CD4-positive, alpha-beta T cell (primary cell): ENCODE measurements at regions not wholly inside any gene's neighbourhood (a gene's known extent, or its start where the extent isn't known, plus 50 kb on each side); places are given as distances from the start of the nearest gene placed in this dataset.
"Not testable (repeated sequence)": the region's sequence is repeated elsewhere in the genome, so short reads cannot be mapped to it uniquely, and the experiment has no call there.

ENCODE experiments used
- ATAC-seq: fragments of 200-7000 bp; cut with Tn5 transposase; one replicate; pipeline ENCODE4 v1.10.0; 2022; ENCODE audit warnings: mild to moderate bottlenecking; ENCODE audit not compliant: poor library complexity
- CTCF ChIA-PET: fragments of 350-600 bp; sonication (Branson Sonifier 250); formaldehyde crosslinking; loops from one replicate; lab custom pipeline; 2021; ENCODE audit warnings: antibody characterized with exemption, inconsistent platforms; lab: Charles Lee
- POLR2A ChIA-PET: fragments of 350-600 bp; sonication (Branson Sonifier 250); formaldehyde crosslinking; loops from one replicate; lab custom pipeline; 2021; ENCODE audit warnings: antibody characterized with exemption, inconsistent platforms; lab: Charles Lee
- DNase-seq, 14 experiments: peaks; one replicate each; pipeline ENCODE4 v3.0.0-alpha.2; 2013 to 2020; ENCODE audit warnings: mixed read lengths in 2 of 14
- H3K27ac ChIP-seq, 2 donors: one replicate each; pipeline versions ENCODE4 v1.5.1 to v1.7.0; 2013; ENCODE audit warnings: low read length in 2 of 2, low read depth in 1 of 2, mild to moderate bottlenecking in 1 of 2
- H3K27me3 ChIP-seq, 2 experiments: 1 replicate in 1 of 2; 2 replicates in 1 of 2; pipeline versions ENCODE4 v1.6.1 to v1.7.0; 2013; ENCODE audit warnings: low read length in 2 of 2, control low read depth in 1 of 2, mild to moderate bottlenecking in 1 of 2, moderate library complexity in 1 of 2; ENCODE audit not compliant: insufficient read depth in 2 of 2, control insufficient read depth in 1 of 2
- H3K36me3 ChIP-seq: one replicate; pipeline ENCODE4 v1.6.1; 2013; ENCODE audit warnings: low read length, control low read depth; ENCODE audit not compliant: insufficient read depth
- H3K4me1 ChIP-seq: one replicate; pipeline ENCODE4 v1.6.1; 2013; ENCODE audit warnings: low read length, control low read depth; ENCODE audit not compliant: insufficient read depth
- H3K4me3 ChIP-seq: one replicate; pipeline ENCODE4 v1.5.1; 2013; ENCODE audit warnings: mild to moderate bottlenecking, low read length, moderate library complexity
- H3K9me3 ChIP-seq, 2 experiments: 1 replicate in 1 of 2; 2 replicates in 1 of 2; pipeline versions ENCODE4 v1.6.1 to v1.7.0; 2013; ENCODE audit warnings: low read length in 2 of 2, mild to moderate bottlenecking in 2 of 2, control low read depth in 1 of 2, moderate library complexity in 1 of 2; ENCODE audit not compliant: control insufficient read depth in 1 of 2, insufficient read depth in 1 of 2
- H3K27ac Mint-ChIP-seq: one replicate; pipeline ENCODE4 v1.8.0; 2020; ENCODE audit warnings: mixed read lengths
- H3K27me3 Mint-ChIP-seq: one replicate; pipeline ENCODE4 v1.8.0; 2021; ENCODE audit warnings: mixed read lengths
- H3K36me3 Mint-ChIP-seq: one replicate; pipeline ENCODE4 v1.8.0; 2021; ENCODE audit warnings: low read depth, mixed read lengths
- H3K4me1 Mint-ChIP-seq: one replicate; pipeline ENCODE4 v1.8.0; 2021; ENCODE audit warnings: low read depth, mixed read lengths
- H3K4me3 Mint-ChIP-seq: one replicate; pipeline ENCODE4 v1.8.0; 2020; ENCODE audit warnings: mild to moderate bottlenecking, mixed read lengths
- H3K9me3 Mint-ChIP-seq: one replicate; pipeline ENCODE4 v1.8.0; 2020; ENCODE audit warnings: mixed read lengths
- CTCF ChIP-seq: fragments of 200-600 bp; IDR thresholded peaks from one replicate; pipeline ENCODE4 v1.8.0; 2022; ENCODE audit warnings: antibody characterized with exemption, mild to moderate bottlenecking
- intact Hi-C, 2 experiments: fragments of 100-400 bp; cut with DNase I in 1 of 2; cut with micrococcal nuclease in 1 of 2; formaldehyde crosslinking; loops; one replicate each; pipeline versions ENCODE4 v1.15.1 to v1.9.0; 2023 to 2025; cut with DNase I, micrococcal nuclease

DNA sequence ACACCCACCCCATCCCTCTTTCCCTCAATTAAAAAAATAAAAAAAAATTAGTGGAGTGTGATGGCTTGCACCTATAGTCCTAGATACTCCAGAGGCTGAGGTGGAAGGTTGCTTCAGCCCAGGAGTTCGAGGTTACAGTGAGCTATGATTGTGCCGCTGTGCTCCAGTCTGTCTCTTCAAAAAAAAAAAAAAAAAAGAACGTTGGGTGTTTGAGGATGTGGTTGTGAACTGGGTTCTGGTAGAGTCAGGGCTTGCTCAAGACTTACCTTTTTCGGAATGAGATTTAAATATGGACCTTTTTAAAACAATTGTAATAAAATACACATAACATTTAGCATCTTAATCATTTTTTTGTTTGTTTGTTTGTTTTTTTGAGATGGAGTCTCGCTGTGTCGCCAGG, 211.9 kb downstream of the OR2B2 start:
- no peaks in the 10 kb centered on the region for H3K27me3 Mint-ChIP-seq
- no peaks in the 10 kb centered on the region for H3K4me1 ChIP-seq
- peaks cover 12% of the 10 kb centered on the region for H3K4me1 Mint-ChIP-seq
- H3K4me3 ChIP-seq: no peak overlapping the region
- H3K27ac ChIP-seq: no peak overlapping the region
- no peak for TF ChIP-seq CTCF
- H3K27ac Mint-ChIP-seq: no peak overlapping the region
- H3K36me3 ChIP-seq: peaks cover 17% of the 10 kb centered on the region
- no peak for ATAC-seq
- POLR2A ChIA-PET: interaction anchor here (0.6 to 0.7 kb wide), 2 partner anchors 13 to 1678 kb away, joined by 3 read pairs; no protein-coding TSS in a partner anchor
- intact Hi-C loops: no loop called here
- no peaks in the 10 kb centered on the region for H3K27me3 ChIP-seq
- H3K9me3 ChIP-seq: peaks cover 0 to 4% of the 10 kb centered on the region in 2 experiments
- peaks cover 34% of the 10 kb centered on the region for H3K36me3 Mint-ChIP-seq
- H3K4me3 Mint-ChIP-seq: no peak overlapping the region
- CTCF ChIA-PET: no interaction called here
- H3K9me3 Mint-ChIP-seq: no peaks in the 10 kb centered on the region
- no peak for DNase-seq

GRCh38 chr6:27694547-27694874, 217.7 kb downstream of the OR2B2 start:
- H3K4me1 Mint-ChIP-seq: peaks cover 39% of the 10 kb centered on the region
- H3K9me3 ChIP-seq: peaks cover 0 to 4% of the 10 kb centered on the region in 2 experiments
- H3K36me3 Mint-ChIP-seq: peaks cover 13% of the 10 kb centered on the region
- peak overlapping the region; percentile 95 for H3K4me3 Mint-ChIP-seq
- H3K9me3 Mint-ChIP-seq: no peaks in the 10 kb centered on the region
- H3K27me3 Mint-ChIP-seq: no peaks in the 10 kb centered on the region
- intact Hi-C loops: loop anchor here in 1 of 2 experiments (5.0 kb wide), 2 partner anchors 208 to 517 kb away; no protein-coding TSS in a partner anchor
- H3K27ac ChIP-seq: no peak overlapping the region
- DNase-seq (no peak), ATAC-seq (peak; percentile 26)
- no peak for TF ChIP-seq CTCF
- H3K27me3 ChIP-seq: no peaks in the 10 kb centered on the region
- POLR2A ChIA-PET: interaction anchor here (0.7 to 1.1 kb wide), 3 partner anchors 58 to 1181 kb away, joined by 3 read pairs; a partner anchor contains a TSS
- peak overlapping the region; percentile 92 for H3K4me3 ChIP-seq
- CTCF ChIA-PET: no interaction called here
- no peaks in the 10 kb centered on the region for H3K36me3 ChIP-seq
- H3K27ac Mint-ChIP-seq: peak overlapping the region; percentile 78
- peaks cover 18% of the 10 kb centered on the region for H3K4me1 ChIP-seq

DNA sequence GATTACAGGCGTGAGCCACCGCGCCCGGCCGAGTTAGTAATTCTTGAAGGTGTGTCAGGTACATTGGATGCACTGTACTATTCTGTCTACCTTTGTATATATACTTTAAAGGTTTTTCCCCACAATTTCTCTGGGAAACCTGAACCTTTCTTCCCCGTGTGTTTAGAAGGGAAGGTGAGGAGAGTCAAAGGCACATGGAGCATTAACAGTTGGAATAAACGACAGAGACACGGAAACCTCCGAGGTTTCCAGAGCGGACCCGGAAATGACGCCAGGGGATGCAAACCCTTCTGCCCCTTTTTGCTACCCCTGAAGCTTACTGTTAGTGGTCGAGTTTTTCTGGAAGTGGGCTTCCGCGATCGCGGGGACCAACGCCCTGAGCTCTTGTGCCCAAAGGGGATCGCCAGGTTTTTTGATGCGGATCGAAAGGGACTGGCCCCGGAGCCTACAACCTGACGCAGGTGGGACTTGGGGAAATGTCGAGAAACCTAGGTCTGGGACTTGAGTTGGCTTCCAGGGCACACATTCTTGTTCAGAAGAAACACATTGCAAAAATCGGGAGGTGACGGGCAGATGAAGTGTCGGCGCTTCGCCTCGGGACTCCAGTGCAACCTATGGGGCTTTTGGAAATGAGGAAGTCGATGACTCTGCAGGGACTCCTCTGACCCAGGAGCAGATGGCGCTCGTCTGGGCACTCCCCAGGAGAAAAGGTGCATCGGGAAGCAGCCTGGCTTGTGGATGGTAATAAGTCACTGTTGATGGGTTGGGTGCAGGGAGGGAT, 218.2 kb downstream of the OR2B2 start:
- Histone ChIP-seq H3K4me1 (peaks cover 18% of the 10 kb centered on the region), H3K4me3 (peak overlapping the region; percentile 92), H3K9me3 (peaks cover 0 to 4% of the 10 kb centered on the region in 2 experiments), H3K27me3 (no peaks in the 10 kb centered on the region), H3K27ac (peak overlapping the region in 1 of 2 donors; percentile 22), H3K36me3 (no peaks in the 10 kb centered on the region)
- Mint-ChIP-seq H3K27ac (peak overlapping the region; percentile 78), H3K9me3 (no peaks in the 10 kb centered on the region), H3K4me3 (peak overlapping the region; percentile 95), H3K27me3 (no peaks in the 10 kb centered on the region), H3K36me3 (peaks cover 11% of the 10 kb centered on the region), H3K4me1 (peaks cover 41% of the 10 kb centered on the region)
- no peak for TF ChIP-seq CTCF
- ATAC-seq (peak; percentile 62), DNase-seq (peak in 6 of 14 experiments; percentile 23 to 58 (median 54))
- ChIA-PET POLR2A (interaction anchor here (0.6 to 1.1 kb wide), 4 partner anchors 14 to 1181 kb away, joined by 3 read pairs; a partner anchor contains a TSS), CTCF (no interaction called here)
- intact Hi-C loops: loop anchor here in 1 of 2 experiments (5.0 kb wide), 2 partner anchors 208 to 517 kb away; no protein-coding TSS in a partner anchor

GRCh38 chr6:27692133-27692532, 219.2 kb upstream of the ZNF184 start:
- H3K27me3 Mint-ChIP-seq: peaks cover 13% of the 10 kb centered on the region
- peak overlapping the region; percentile 58 for H3K4me3 Mint-ChIP-seq
- not testable (repeated sequence) for DNase-seq, H3K27me3 ChIP-seq, H3K4me3 ChIP-seq, H3K27ac ChIP-seq, H3K9me3 Mint-ChIP-seq, H3K27ac Mint-ChIP-seq, ATAC-seq, H3K36me3 ChIP-seq, H3K9me3 ChIP-seq
- H3K4me1 Mint-ChIP-seq: peaks cover 57% of the 10 kb centered on the region
- CTCF ChIA-PET: interaction anchor here (0.7 kb wide), 1 partner anchor 692 kb away, joined by 3 read pairs; no protein-coding TSS in a partner anchor
- POLR2A ChIA-PET: interaction anchor here (0.7 to 1.8 kb wide), 2 partner anchors 11 to 213 kb away, joined by 3 to 5 read pairs; no protein-coding TSS in a partner anchor
- peaks cover 30% of the 10 kb centered on the region for H3K4me1 ChIP-seq
- H3K36me3 Mint-ChIP-seq: peaks cover 26% of the 10 kb centered on the region
- intact Hi-C loops: loop anchor here in 1 of 2 experiments (5.0 kb wide), 2 partner anchors 210 to 515 kb away; no protein-coding TSS in a partner anchor
